Muscle of leg (tissue), 3 donors: ENCODE measurements at regions not wholly inside any gene's neighbourhood (a gene's known extent, or its start where the extent isn't known, plus 50 kb on each side); places are given as distances from the start of the nearest gene placed in this dataset.

ENCODE experiments used
- DNase-seq: peaks from one replicate; pipeline ENCODE4 v3.0.0; 2013
- H3K27ac ChIP-seq: one replicate; pipeline ENCODE4 v1.5.1; 2013; ENCODE audit warnings: mild to moderate bottlenecking, low read length, control low read depth
- H3K27me3 ChIP-seq: one replicate; pipeline ENCODE4 v1.6.1; 2013; ENCODE audit warnings: low read length; ENCODE audit not compliant: control insufficient read depth, insufficient read depth
- H3K36me3 ChIP-seq: one replicate; pipeline ENCODE4 v1.6.1; 2013; ENCODE audit warnings: low read length; ENCODE audit not compliant: control insufficient read depth, insufficient read depth
- H3K4me1 ChIP-seq: one replicate; pipeline ENCODE4 v1.6.1; 2013; ENCODE audit warnings: low read length; ENCODE audit not compliant: control insufficient read depth, insufficient read depth
- H3K4me3 ChIP-seq: one replicate; pipeline ENCODE4 v1.5.1; 2013; ENCODE audit warnings: low read length, control low read depth
- H3K9me3 ChIP-seq: replicated peaks from 2 replicates; pipeline ENCODE4 v1.6.1; 2013; ENCODE audit warnings: low read depth, low read length; ENCODE audit not compliant: control insufficient read depth
- WGBS: methylation state at CpG from one replicate; pipeline ENCODE4 v1.1.5; 2013; ENCODE audit warnings: missing lambda C conversion rate; ENCODE audit not compliant: insufficient coverage; 5-methylcytosine and 5-hydroxymethylcytosine counted together

DNA sequence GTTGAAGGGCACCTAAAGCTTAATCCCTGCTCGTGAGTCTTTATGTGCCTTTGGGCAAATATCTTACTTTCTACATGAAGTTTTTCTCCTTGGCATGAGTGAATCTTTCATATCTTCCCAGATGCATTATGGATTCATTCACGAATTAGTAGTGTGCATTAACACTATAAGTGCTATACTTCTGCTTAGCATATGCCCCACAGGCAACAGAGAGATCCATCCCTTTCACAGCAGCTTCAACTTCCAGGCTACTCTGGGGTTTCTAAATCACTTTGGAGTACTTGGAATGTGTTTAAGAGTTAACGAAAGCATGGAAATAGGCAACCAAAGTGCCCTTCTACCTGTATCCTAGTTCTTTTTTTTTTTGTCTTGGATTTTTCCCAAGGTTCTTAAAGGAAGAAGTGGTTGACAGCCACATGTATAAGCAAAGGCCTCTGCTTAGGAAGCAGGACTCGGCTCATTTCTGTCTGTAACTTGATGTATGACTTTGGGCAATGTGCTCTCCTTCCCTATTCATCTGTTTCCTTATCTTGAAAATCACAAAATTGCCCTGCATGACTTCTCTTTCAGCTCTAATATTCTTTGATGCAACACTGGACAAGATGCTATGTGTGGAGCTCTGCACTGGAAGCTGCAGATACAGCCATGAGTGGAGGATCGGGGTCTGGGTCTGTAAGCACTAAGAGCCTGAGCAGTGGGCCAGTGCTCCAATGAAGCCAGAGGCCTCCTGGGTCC is 54.5 kb upstream of the ME3 start:
- 100% methylated on average over 1 of the region's 5 CpGs for WGBS

DNA sequence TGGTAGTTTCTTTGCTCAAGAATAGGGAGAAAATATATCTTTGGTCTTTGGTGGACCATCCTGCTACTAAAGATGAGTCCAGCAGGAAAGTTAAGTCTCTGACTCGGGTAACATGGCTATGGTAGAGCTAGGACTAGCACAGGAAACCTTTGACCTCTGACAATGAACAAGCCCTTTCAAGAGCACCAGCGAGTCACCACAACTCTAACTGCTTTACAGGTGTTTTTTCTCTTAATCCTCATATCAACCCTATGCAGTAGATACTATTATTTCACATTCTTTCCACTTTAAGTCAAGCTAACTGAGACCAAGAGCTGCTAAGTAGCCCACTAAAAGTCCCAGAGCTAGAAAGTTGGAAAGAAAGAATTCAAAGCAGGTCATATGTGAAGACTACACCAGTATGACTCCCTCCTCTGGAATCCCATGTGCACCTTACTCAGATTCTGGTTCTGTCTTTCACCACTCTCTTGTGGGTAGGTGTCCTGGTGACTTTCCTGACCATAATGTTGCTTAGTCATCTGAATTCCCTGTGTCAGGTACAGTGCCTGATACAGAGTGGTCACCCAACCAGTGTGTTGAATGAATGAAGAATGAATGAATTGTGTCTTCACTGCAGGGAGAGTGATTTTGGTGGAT is 53.8 kb upstream of the ME3 start:
- Histone ChIP-seq H3K36me3 (no peaks in the 10 kb centered on the region), H3K27ac (no peak overlapping the region), H3K4me3 (no peak overlapping the region), H3K27me3 (no peaks in the 10 kb centered on the region), H3K4me1 (no peaks in the 10 kb centered on the region), H3K9me3 (no peaks in the 10 kb centered on the region)
- DNase-seq = no peak
- no CpG with 5 or more reads among the region's 2 CpGs for WGBS

More for the DNA sequence above, 54.5 kb upstream of the ME3 start:
- Histone ChIP-seq H3K27ac (no peak overlapping the region), H3K4me1 (no peaks in the 10 kb centered on the region), H3K27me3 (no peaks in the 10 kb centered on the region), H3K4me3 (no peak overlapping the region), H3K9me3 (no peaks in the 10 kb centered on the region), H3K36me3 (no peaks in the 10 kb centered on the region)
- no peak for DNase-seq

DNA sequence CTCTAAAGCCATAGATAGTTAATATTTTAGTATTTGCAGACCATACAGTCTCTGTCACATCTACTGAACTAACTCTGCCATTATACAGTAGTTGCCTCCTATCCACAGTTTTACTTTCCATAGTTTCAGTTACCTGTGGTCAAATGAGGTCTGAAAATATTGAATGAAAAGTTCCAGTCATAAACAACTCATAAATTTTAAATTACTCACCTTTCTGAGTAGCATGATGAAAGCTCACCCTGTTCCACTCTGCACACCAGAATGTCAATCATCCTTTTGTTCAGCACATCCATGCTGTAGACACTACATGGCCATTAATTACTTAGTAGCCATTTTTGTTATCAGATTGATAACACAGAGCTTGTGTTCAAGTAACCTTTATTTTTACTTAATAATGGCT is 51.7 kb upstream of the ME3 start:
- no peaks in the 10 kb centered on the region for H3K4me1 ChIP-seq
- no peak overlapping the region for H3K4me3 ChIP-seq
- H3K36me3 ChIP-seq = no peaks in the 10 kb centered on the region
- no peak overlapping the region for H3K27ac ChIP-seq
- no peaks in the 10 kb centered on the region for H3K27me3 ChIP-seq
- no peak for DNase-seq
- no peaks in the 10 kb centered on the region for H3K9me3 ChIP-seq

DNA sequence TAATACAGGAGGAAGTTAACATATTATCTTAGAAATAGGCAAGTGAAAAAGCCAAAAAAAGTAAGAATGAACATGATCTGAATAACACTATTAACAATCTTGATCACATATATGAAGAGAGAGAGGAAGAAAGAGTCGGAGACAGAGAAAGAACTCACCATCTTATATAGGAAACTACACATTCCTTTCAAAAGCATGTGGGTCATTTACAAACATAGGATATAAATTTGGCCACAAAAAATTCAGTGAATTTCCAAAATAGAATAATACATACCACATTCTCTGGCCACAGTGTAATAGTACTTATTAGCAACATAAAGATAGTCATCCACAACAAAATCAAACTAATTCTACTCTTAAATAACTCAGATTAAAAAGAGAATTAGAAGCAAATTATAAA is 50.9 kb upstream of the ME3 start:
- no peak for DNase-seq
- no peak overlapping the region for H3K4me3 ChIP-seq
- no peaks in the 10 kb centered on the region for H3K9me3 ChIP-seq
- no CpG with 5 or more reads among the region's 1 CpG for WGBS
- no peaks in the 10 kb centered on the region for H3K36me3 ChIP-seq
- H3K27ac ChIP-seq = no peak overlapping the region
- no peaks in the 10 kb centered on the region for H3K27me3 ChIP-seq
- H3K4me1 ChIP-seq = no peaks in the 10 kb centered on the region

DNA sequence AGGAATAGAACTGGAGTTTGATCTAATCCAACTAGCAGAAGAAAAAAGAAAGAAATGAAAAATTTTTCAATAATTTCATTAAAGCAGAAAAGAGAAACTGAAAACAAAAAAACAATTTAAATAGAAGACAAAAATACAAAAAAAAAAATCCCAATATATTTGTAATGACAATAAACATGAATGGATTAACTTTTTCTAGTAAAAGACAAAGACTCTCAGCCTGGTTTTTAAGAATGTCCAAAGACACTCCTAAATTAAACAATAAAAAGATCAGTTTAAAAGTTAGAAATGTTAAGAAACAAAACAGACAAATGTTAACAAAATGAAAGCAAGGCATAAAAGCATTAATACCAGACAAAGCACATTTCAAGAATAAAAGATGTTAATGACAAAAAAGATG is 50.3 kb upstream of the ME3 start:
- no peak overlapping the region for H3K27ac ChIP-seq
- H3K36me3 ChIP-seq = no peaks in the 10 kb centered on the region
- H3K4me3 ChIP-seq = no peak overlapping the region
- H3K4me1 ChIP-seq = no peaks in the 10 kb centered on the region
- H3K9me3 ChIP-seq = no peaks in the 10 kb centered on the region
- no peaks in the 10 kb centered on the region for H3K27me3 ChIP-seq
- no peak for DNase-seq
